Liver (tissue), 8 donors: ENCODE measurements at regions not wholly inside any gene's neighbourhood (a gene's known extent, or its start where the extent isn't known, plus 50 kb on each side); places are given as distances from the start of the nearest gene placed in this dataset.

ENCODE experiments used
- DNase-seq: peaks from one replicate; pipeline ENCODE4 v3.0.0-alpha.2; 2017; ENCODE audit warnings: low spot score
- H3K27ac ChIP-seq, 2 donors: one replicate each; pipeline ENCODE4 v1.7.0; 2013; ENCODE audit warnings: inconsistent platforms in 2 of 2, low read length in 2 of 2, control low read depth in 1 of 2, low read depth in 1 of 2, mild to moderate bottlenecking in 1 of 2
- H3K27me3 ChIP-seq, 4 donors: one replicate each; pipeline versions ENCODE4 v1.6.1 to v1.7.0; 2013; ENCODE audit warnings: low read length in 3 of 4, inconsistent platforms in 1 of 4, mild to moderate bottlenecking in 1 of 4, moderate library complexity in 1 of 4; ENCODE audit not compliant: control insufficient read depth in 4 of 4, insufficient read depth in 4 of 4
- H3K36me3 ChIP-seq, 4 donors: one replicate each; pipeline versions ENCODE4 v1.6.1 to v1.7.0; 2013; ENCODE audit warnings: low read length in 3 of 4, mild to moderate bottlenecking in 3 of 4, low read depth in 1 of 4, moderate library complexity in 1 of 4; ENCODE audit not compliant: control insufficient read depth in 4 of 4, insufficient read depth in 3 of 4
- H3K4me1 ChIP-seq, 4 donors: one replicate each; pipeline versions ENCODE4 v1.6.1 to v1.7.0; 2013; ENCODE audit warnings: low read length in 3 of 4, mild to moderate bottlenecking in 3 of 4, moderate library complexity in 1 of 4; ENCODE audit not compliant: control insufficient read depth in 4 of 4, insufficient read depth in 4 of 4
- H3K4me3 ChIP-seq, 3 donors: one replicate each; pipeline versions ENCODE4 v1.6.1 to v1.7.0; 2013; ENCODE audit warnings: low read length in 3 of 3, control low read depth in 1 of 3, low read depth in 1 of 3, mild to moderate bottlenecking in 1 of 3
- H3K9ac ChIP-seq, 2 donors: one replicate each; pipeline ENCODE4 v1.7.0; 2013; ENCODE audit warnings: low read length in 2 of 2, mild to moderate bottlenecking in 2 of 2, moderate library complexity in 2 of 2, control low read depth in 1 of 2, low read depth in 1 of 2
- H3K9me3 ChIP-seq, 4 donors: one replicate each; pipeline versions ENCODE4 v1.6.1 to v1.7.0; 2013; ENCODE audit warnings: low read length in 3 of 4; ENCODE audit not compliant: control insufficient read depth in 4 of 4
- EGR1 ChIP-seq, 2 donors: IDR thresholded peaks; 2 replicates each; pipeline ENCODE4 v1.6.1; 2016 to 2018; ENCODE audit warnings: antibody characterized with exemption in 2 of 2, low read depth in 2 of 2
- FOXA1 ChIP-seq: IDR thresholded peaks from 2 replicates; pipeline ENCODE4 v1.6.1; 2016; ENCODE audit warnings: antibody characterized with exemption
- FOXA2 ChIP-seq: IDR thresholded peaks from 2 replicates; pipeline ENCODE4 v1.6.1; 2016; ENCODE audit warnings: antibody characterized with exemption
- GABPA ChIP-seq, 2 donors: IDR thresholded peaks in 1 of 2; conservative IDR thresholded peaks in 1 of 2; 2 replicates each; pipeline ENCODE4 v1.6.1; 2016; ENCODE audit warnings: antibody characterized with exemption in 2 of 2, mild to moderate bottlenecking in 1 of 2, moderate library complexity in 1 of 2
- HNF4A ChIP-seq, 2 donors: conservative IDR thresholded peaks; 2 replicates each; pipeline ENCODE4 v1.6.1; 2016; ENCODE audit warnings: antibody characterized with exemption in 2 of 2, mild to moderate bottlenecking in 2 of 2
- HNF4G ChIP-seq: IDR thresholded peaks from 2 replicates; pipeline ENCODE4 v1.6.1; 2016; ENCODE audit warnings: antibody characterized with exemption
- JUND ChIP-seq, 2 donors: IDR thresholded peaks; 2 replicates each; pipeline ENCODE4 v1.6.1; 2016; ENCODE audit warnings: antibody characterized with exemption in 2 of 2
- NR2F2 ChIP-seq: IDR thresholded peaks from 2 replicates; pipeline ENCODE4 v1.6.1; 2016; ENCODE audit warnings: antibody characterized with exemption
- RAD21 ChIP-seq, 2 donors: IDR thresholded peaks; 2 replicates each; pipeline ENCODE4 v1.6.1; 2016; ENCODE audit warnings: antibody characterized with exemption in 2 of 2, mild to moderate bottlenecking in 2 of 2
- RXRA ChIP-seq, 2 donors: IDR thresholded peaks; 2 replicates each; pipeline ENCODE4 v1.6.1; 2017 to 2018; ENCODE audit warnings: antibody characterized with exemption in 2 of 2, mild to moderate bottlenecking in 1 of 2
- SP1 ChIP-seq: IDR thresholded peaks from 2 replicates; pipeline ENCODE4 v1.6.1; 2018; ENCODE audit warnings: antibody characterized with exemption, mild to moderate bottlenecking
- TAF1 ChIP-seq: conservative IDR thresholded peaks from 2 replicates; pipeline ENCODE4 v1.6.1; 2016; ENCODE audit warnings: antibody characterized with exemption, mild to moderate bottlenecking
- YY1 ChIP-seq: IDR thresholded peaks from 2 replicates; pipeline ENCODE4 v1.6.1; 2016; ENCODE audit warnings: antibody characterized with exemption, mild to moderate bottlenecking
- WGBS: extraction: QIAGEN DNeasy Blood & Tissue Kit; methylation state at CpG from one replicate; pipeline ENCODE4 v1.1.7; 2013; 5-methylcytosine and 5-hydroxymethylcytosine counted together
- TF ChIP-seq, protein P1 (sequence below): fragments of 150-350 bp; IDR thresholded peaks from 2 replicates; pipeline ENCODE4 v1.5.1; 2017; ENCODE audit warnings: improper control_type of control experiment, low read depth, low read length; ENCODE audit not compliant: missing input control
- TF ChIP-seq, protein P2 (sequence below): IDR thresholded peaks from 2 replicates; pipeline ENCODE4 v1.6.1; 2016; ENCODE audit warnings: antibody characterized with exemption
- TF ChIP-seq, protein P3 (sequence below): IDR thresholded peaks from 2 replicates; pipeline ENCODE4 v1.6.1; 2016; ENCODE audit warnings: antibody characterized with exemption
- TF ChIP-seq, protein P4 (sequence below): IDR thresholded peaks from 2 replicates; pipeline ENCODE4 v1.6.1; 2016; ENCODE audit warnings: antibody characterized with exemption, mild to moderate bottlenecking
- TF ChIP-seq, protein P5 (sequence below): IDR thresholded peaks from 2 replicates; pipeline ENCODE4 v1.6.1; 2016; ENCODE audit warnings: antibody characterized with exemption
- donor health status: healthy.
- donor health status: healthy.
- donor health status: healthy.
- donor health status: healthy.
- donor health status: healthy.

DNA sequence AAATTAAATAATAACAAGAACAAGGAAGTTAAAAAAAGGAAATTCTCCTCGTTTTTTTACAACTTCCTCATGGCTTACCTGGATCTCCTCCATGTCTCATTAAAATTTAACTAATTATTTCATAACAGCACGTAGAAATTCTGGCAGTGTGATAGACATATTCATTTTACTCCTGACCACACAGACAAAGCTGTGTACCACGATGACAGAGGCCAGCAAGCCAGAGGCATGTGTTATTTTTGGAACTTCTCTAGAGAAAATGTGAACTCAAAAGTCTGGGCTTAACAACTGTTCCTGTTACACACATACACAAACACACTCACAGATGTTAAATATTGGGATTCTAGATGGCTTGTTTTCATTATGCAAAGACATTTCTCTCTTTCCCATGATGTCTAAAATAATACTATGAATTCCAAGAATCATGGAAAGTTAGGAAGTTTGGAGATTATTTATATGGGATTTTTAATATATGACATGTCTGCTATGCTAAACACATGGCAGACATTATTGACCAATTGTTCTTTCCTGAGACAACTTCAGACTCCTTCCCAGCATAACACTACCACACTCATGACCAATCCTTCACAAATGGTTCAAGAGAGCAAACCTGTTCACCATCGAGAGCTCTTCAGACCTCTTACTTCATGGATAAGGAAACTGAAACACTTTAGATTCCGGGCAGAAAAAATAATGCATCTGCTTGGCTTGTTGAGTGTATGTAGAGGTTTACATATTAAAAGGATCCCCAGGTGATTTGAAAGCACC is 158.7 kb downstream of the DACT1 start:
- Histone ChIP-seq H3K27ac (no peak overlapping the region), H3K9ac (no peak overlapping the region), H3K36me3 (no peaks in the 10 kb centered on the region), H3K27me3 (no peaks in the 10 kb centered on the region), H3K4me3 (no peak overlapping the region), H3K9me3 (no peaks in the 10 kb centered on the region), H3K4me1 (peaks cover 0 to 9% (median 4%) of the 10 kb centered on the region in 4 donors)
- 42% methylated on average over 5 of the region's 5 CpGs for WGBS
- no peak for DNase-seq
- TF ChIP-seq, protein P1, sequence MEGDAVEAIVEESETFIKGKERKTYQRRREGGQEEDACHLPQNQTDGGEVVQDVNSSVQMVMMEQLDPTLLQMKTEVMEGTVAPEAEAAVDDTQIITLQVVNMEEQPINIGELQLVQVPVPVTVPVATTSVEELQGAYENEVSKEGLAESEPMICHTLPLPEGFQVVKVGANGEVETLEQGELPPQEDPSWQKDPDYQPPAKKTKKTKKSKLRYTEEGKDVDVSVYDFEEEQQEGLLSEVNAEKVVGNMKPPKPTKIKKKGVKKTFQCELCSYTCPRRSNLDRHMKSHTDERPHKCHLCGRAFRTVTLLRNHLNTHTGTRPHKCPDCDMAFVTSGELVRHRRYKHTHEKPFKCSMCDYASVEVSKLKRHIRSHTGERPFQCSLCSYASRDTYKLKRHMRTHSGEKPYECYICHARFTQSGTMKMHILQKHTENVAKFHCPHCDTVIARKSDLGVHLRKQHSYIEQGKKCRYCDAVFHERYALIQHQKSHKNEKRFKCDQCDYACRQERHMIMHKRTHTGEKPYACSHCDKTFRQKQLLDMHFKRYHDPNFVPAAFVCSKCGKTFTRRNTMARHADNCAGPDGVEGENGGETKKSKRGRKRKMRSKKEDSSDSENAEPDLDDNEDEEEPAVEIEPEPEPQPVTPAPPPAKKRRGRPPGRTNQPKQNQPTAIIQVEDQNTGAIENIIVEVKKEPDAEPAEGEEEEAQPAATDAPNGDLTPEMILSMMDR, result no peak
- peak; percentile 22 for TF ChIP-seq YY1
- TF ChIP-seq NR2F2, result no peak
- TF ChIP-seq, protein P2, sequence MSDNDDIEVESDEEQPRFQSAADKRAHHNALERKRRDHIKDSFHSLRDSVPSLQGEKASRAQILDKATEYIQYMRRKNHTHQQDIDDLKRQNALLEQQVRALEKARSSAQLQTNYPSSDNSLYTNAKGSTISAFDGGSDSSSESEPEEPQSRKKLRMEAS, result no peak
- TF ChIP-seq, protein P3, sequence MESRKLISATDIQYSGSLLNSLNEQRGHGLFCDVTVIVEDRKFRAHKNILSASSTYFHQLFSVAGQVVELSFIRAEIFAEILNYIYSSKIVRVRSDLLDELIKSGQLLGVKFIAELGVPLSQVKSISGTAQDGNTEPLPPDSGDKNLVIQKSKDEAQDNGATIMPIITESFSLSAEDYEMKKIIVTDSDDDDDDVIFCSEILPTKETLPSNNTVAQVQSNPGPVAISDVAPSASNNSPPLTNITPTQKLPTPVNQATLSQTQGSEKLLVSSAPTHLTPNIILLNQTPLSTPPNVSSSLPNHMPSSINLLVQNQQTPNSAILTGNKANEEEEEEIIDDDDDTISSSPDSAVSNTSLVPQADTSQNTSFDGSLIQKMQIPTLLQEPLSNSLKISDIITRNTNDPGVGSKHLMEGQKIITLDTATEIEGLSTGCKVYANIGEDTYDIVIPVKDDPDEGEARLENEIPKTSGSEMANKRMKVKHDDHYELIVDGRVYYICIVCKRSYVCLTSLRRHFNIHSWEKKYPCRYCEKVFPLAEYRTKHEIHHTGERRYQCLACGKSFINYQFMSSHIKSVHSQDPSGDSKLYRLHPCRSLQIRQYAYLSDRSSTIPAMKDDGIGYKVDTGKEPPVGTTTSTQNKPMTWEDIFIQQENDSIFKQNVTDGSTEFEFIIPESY, result no peak
- no peak for TF ChIP-seq JUND (IDR thresholded peaks at IDR 0.05)
- no peak for TF ChIP-seq EGR1 (IDR thresholded peaks at IDR 0.05; ENCODE audit: low read depth in 2 of 2)
- no peak for TF ChIP-seq GABPA (IDR thresholded peaks at IDR 0.05 in 1 of 2, conservative IDR thresholded peaks at IDR 0.05 in 1 of 2)
- TF ChIP-seq TAF1, result no peak
- TF ChIP-seq, protein P4, sequence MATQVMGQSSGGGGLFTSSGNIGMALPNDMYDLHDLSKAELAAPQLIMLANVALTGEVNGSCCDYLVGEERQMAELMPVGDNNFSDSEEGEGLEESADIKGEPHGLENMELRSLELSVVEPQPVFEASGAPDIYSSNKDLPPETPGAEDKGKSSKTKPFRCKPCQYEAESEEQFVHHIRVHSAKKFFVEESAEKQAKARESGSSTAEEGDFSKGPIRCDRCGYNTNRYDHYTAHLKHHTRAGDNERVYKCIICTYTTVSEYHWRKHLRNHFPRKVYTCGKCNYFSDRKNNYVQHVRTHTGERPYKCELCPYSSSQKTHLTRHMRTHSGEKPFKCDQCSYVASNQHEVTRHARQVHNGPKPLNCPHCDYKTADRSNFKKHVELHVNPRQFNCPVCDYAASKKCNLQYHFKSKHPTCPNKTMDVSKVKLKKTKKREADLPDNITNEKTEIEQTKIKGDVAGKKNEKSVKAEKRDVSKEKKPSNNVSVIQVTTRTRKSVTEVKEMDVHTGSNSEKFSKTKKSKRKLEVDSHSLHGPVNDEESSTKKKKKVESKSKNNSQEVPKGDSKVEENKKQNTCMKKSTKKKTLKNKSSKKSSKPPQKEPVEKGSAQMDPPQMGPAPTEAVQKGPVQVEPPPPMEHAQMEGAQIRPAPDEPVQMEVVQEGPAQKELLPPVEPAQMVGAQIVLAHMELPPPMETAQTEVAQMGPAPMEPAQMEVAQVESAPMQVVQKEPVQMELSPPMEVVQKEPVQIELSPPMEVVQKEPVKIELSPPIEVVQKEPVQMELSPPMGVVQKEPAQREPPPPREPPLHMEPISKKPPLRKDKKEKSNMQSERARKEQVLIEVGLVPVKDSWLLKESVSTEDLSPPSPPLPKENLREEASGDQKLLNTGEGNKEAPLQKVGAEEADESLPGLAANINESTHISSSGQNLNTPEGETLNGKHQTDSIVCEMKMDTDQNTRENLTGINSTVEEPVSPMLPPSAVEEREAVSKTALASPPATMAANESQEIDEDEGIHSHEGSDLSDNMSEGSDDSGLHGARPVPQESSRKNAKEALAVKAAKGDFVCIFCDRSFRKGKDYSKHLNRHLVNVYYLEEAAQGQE, result no peak
- no peak for TF ChIP-seq HNF4A (conservative IDR thresholded peaks at IDR 0.05)
- no peak for TF ChIP-seq FOXA1
- TF ChIP-seq, protein P5, sequence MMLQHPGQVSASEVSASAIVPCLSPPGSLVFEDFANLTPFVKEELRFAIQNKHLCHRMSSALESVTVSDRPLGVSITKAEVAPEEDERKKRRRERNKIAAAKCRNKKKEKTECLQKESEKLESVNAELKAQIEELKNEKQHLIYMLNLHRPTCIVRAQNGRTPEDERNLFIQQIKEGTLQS, result no peak
- no peak for TF ChIP-seq FOXA2
- TF ChIP-seq RAD21 (IDR thresholded peaks at IDR 0.05), result no peak
- TF ChIP-seq RXRA (IDR thresholded peaks at IDR 0.05), result peak in 1 of 2 donors; percentile 16
- peak; percentile 11 for TF ChIP-seq SP1
- TF ChIP-seq HNF4G, result no peak
